Frontal cortex (tissue), 1 donor: ENCODE measurements at regions not wholly inside any gene's neighbourhood (a gene's known extent, or its start where the extent isn't known, plus 50 kb on each side); places are given as distances from the start of the nearest gene placed in this dataset. TPM values are rescaled to one million over a fixed set of nuclear protein-coding genes. Genes with fewer than 3 reads are reported as not detected.

ENCODE experiments used
- small RNA-seq: library from RNA; depleted of rRNA; stranded (forward); fragments of <200 nt; gene quantifications from one replicate; pipeline ENCODE3, GENCODE V24; 2014

Small RNAs in the stretch of these regions (small RNA-seq; reads per million reads assigned to genes)
- gene AP002802.2 (not detected), gene MIR4300 (not detected), gene MTND4LP18 (not detected), gene RNU6-544P (not detected)
